A673 (cell line): ENCODE measurements at regions not wholly inside any gene's neighbourhood (a gene's known extent, or its start where the extent isn't known, plus 50 kb on each side); places are given as distances from the start of the nearest gene placed in this dataset.

Experiments used
- EZH2 ChIP-seq: fragments of 200-600 bp; sonication (generic); IDR thresholded peaks from 2 replicates; pipeline ENCODE4 v1.6.1; 2017; ENCODE audit warnings: borderline replicate concordance, low read depth, mild to moderate bottlenecking, mixed read lengths, antibody characterized with exemption, low read length; ENCODE audit not compliant: poor library complexity, severe bottlenecking
- TF ChIP-seq, protein P1 (sequence below): fragments of 300-800, 200-600 bp; sonication (generic); conservative IDR thresholded peaks from 2 replicates; pipeline ENCODE4 v1.5.1; 2017; ENCODE audit warnings: low read depth, mild to moderate bottlenecking, antibody characterized with exemption, low read length, moderate library complexity, mixed read lengths

DNA sequence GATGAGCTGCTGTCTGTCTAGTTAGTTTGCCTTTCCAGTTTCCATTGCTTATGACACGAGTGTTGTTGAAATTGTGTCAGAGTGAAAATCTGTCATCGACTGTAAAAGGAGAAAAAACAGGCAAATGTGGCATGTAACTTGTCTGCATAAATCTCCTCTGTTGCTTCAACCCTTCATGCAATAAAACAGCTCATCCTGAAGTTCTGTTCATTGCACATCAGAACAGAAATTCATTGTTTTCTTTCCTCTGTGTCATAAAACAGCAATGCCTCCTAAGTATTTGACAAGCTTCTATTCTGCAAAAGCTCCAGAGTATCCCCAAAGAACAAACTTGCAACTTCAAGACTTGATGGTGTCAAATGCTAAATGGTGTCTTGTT lies 432.1 kb downstream of the MEIS1 start:
- TF ChIP-seq EZH2 = no peak
- TF ChIP-seq, protein P1, sequence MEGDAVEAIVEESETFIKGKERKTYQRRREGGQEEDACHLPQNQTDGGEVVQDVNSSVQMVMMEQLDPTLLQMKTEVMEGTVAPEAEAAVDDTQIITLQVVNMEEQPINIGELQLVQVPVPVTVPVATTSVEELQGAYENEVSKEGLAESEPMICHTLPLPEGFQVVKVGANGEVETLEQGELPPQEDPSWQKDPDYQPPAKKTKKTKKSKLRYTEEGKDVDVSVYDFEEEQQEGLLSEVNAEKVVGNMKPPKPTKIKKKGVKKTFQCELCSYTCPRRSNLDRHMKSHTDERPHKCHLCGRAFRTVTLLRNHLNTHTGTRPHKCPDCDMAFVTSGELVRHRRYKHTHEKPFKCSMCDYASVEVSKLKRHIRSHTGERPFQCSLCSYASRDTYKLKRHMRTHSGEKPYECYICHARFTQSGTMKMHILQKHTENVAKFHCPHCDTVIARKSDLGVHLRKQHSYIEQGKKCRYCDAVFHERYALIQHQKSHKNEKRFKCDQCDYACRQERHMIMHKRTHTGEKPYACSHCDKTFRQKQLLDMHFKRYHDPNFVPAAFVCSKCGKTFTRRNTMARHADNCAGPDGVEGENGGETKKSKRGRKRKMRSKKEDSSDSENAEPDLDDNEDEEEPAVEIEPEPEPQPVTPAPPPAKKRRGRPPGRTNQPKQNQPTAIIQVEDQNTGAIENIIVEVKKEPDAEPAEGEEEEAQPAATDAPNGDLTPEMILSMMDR = no peak
